GM19467 (cell line): ENCODE measurements at regions not wholly inside any gene's neighbourhood (a gene's known extent, or its start where the extent isn't known, plus 50 kb on each side); places are given as distances from the start of the nearest gene placed in this dataset.

Experiments used
- ATAC-seq: cut with Tn5 transposase; IDR thresholded peaks from one replicate; pipeline ENCODE4 v1.9.1; 2021; ENCODE audit warnings: mild to moderate bottlenecking, moderate library complexity; ENCODE audit not compliant: unreplicated experiment

DNA sequence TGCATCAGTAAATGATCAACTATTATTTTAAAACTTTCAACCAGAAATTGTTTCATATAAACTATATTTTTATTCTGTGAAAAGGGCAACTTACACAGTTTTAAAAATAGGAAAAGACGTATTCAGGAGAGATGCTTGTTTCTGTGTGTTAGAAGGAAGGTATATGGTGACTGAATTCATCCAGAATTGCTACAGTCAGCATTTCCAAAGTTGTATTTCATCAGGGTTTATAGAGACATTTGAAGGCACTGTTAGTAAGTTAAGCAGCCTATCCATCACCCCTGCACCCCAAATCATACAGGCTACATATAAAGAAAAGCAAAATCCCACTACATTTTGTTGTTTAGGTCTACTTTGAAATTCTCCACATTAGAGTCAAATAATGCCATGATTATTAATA, 716.0 kb downstream of the KCTD16 start:
- ATAC-seq = no peak

DNA sequence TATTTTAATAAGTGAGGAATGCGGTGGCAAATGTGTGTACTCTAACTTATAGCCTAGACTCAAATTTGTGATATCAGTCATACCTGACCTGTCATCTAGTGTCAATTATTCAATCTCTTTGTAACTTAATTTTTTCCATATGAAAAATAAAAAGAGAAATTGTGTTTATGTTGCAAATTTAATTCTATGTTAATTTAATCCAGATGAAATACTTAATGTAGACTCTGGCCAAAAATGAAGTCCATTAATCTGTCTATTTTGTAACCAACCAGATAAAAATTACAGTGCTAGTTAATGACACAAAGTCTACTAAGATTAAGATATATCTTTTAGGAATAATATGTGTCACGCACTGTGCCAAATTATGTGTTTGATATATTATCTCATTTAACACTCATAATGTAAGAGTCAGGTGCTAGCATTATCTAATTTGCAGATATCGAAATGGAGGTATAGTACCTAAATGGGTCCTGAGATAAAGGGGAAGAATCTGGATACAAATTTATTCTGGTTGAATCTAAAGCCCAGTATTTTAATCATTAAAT, 712.1 kb downstream of the KCTD16 start:
- no peak for ATAC-seq

DNA sequence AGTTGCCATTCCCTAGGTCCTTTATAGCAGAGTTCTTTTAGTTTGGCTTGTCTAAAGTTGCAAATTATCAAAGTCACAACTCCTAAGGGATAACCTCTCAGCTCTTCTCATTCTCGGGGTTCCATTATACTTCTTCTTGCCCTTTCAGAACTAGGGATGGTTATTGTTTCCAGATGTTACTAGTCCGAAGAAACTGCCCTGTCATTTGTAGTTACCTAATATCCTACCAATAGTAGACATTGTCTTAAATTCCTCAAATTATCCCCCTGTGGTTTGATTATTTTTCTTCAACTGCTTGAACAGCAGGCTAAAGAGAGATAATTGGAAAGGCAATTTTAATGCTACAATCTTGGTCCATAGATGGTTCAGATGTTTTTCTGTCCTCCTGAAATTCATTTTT, 709.8 kb downstream of the KCTD16 start:
- no peak for ATAC-seq

DNA sequence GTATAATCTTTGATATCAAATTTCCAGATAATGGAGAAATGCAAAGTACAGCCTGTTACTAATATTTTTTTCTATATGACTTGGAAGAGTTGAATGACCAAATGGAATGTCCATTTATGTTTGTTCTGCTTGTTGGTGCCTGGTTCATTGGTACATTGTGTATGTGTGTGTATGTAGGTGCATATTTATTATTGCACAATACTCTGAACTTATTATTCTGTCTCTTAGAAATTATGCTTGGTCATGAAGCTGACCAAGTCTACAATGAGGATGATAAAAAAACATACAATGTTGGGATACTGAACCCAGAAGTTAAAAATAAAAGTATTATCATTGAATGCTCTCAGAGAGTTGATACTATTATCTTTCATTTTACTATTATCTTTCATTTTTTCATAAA, 706.3 kb downstream of the KCTD16 start:
- ATAC-seq = no peak

DNA sequence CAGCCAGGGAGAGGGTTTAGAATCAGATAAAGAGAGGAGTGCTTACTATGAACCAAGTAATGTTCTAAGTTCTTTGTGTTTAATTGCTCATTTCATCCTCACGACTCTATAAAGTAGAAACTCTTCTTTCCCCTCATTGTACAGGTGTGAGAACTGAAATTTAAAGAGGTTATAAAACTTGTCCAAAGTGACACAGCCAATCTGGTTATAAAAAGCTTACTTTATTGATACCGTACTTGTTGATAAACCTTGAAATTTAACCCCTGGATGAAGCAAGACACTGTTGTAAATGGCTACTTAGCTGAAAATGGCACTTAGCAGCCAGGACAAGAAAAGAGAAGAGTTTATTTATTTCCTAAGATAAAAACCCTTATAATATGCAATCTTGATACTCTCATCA, 702.4 kb downstream of the KCTD16 start:
- no peak for ATAC-seq

DNA sequence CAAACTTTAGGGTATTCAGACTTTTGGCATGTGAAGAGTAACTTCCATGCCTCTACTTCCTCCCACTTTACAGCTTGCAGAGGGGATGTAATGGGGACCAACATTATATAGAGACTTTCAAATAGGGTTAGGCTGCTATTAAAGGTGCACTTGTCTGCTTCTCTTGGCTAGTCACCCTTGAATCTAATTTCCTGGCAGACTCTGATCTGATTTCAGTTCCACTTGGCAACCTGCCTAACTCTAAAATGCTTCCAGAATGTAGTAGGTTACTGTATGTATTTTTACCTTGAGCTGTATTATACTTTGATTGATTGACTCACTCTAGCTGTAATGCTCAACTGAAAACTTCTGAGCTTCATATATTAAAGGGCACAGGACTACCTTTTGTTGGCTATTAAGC, 693.4 kb downstream of the KCTD16 start:
- no peak for ATAC-seq

DNA sequence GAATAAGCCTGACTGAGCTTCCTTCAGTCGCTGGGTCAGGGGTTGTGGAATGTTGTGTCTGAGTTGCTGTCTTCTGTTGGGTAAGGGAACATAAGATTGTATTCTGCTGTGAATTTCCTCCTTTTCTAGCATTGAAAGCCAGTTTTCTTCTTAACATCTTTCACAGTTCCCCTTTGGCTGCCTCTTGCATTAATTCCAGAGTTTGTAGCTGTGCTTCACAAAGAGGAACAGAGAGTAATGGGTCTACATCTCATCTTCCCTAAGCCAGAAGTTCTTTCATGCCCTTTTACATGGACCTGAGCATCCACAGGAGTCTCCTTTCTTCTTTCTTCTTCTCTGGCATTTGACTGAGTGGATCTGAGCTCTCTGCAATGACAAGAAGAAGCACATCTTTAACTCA, 686.8 kb downstream of the KCTD16 start:
- no peak for ATAC-seq

DNA sequence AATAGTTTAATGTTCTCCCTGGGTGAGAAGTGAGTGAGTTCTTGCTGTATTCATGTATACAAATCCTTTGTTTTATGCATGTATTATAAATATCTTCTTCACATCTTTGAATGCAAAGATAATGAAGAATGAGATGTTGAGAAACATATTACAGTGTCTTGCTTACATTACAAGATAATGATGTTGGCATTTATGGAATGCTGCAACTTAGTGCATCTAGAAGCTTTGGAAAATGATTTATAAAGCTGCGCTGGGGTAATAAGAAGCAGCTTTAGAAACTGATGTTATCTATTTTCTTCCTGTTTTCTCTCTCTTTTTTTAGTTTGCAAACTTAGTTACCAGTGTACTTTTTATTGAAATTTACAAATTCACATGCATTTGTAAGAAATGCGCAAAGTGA, 673.4 kb downstream of the KCTD16 start:
- ATAC-seq = no peak

DNA sequence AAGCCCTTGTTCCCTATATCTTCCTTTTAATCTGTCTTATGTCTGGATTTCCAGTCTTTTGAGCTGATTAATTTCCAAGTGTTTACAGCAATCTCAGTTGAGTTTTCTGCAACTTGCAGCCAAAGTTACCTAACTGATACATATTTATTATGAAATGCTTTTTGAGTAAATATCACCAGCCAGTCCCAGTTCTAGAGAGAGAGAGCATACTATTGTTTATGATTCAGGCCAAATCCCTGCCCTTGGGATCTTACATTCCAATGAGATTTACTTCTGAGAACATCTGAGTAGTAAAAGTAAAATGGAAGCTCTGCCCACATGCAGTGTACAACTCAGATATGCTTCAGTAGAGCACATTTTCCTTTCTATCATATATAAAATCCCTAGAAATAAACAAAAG, 661.7 kb downstream of the KCTD16 start:
- no peak for ATAC-seq

DNA sequence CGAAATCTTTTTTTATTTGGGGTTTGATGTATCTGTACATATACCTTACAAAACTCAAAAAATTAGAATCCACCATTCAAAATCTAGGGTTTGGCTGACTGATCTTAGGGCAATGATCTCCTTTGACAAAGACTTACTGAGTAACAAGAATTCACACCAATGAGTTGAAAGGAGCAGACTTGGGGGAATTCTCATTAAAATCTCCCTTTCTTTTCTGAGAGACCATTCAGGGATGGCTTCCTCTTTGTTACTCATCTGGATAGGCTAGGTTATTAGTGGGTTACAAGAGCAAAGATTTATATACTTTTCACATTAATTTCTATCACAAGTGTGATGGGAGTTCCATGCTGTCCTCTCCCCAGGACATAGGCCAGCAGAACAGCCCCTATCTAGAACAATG, 661.0 kb downstream of the KCTD16 start:
- ATAC-seq = no peak

DNA sequence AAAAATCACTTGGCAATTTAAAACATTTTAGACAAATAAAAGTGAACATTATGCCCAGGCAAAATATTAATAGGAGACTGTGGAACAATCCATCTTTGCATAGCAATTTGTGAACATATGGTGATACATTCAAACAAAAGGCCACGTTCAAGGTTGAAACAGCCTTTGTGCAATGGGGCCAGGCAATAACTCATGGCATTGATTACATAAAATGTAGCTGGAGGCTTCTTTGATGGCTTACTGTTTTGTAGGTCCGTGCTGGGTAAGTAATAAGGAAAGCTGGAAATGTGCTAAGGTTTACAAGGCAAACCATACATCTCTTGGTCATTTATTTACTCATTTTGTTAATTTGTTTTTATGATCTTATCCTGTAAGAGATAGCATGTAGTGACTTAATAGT, 651.8 kb downstream of the KCTD16 start:
- ATAC-seq = no peak

DNA sequence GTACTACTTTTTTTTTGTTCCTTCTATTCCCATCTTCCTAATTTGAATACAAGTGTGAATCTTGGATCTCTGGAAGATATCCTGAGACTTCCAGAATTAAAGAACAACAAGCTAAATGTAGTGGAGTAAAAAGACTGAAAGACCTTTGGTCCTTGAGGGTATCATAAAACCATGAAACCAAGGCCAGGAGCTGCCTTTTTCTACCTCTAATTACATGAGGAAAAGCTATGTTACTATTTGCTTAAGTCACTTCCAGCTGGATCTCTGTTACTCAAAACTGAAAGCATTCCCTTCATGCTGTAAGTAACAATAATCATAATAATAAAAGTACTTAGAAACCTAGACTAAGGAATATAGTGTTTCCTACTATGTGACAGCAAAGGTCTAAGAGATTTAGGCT, 649.6 kb downstream of the KCTD16 start:
- ATAC-seq = no peak

DNA sequence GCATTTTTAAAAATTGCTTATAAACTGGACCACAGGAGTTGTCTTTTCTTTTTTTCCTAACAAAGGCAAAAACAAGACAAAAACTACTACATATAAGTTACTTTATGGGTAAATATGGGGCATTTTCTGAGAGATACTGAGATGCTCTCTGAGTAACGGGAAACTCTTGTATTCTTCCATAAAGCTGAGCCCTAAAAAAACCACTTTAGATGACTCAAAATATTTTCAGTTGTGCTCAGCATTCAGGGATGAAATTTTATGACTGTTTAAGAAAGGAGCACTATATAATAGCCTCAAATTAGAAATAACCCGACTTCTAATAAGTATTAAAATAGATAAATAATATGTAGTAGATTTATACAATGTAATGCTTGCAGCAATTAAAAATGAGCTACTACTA, 644.5 kb downstream of the KCTD16 start:
- ATAC-seq = no peak

DNA sequence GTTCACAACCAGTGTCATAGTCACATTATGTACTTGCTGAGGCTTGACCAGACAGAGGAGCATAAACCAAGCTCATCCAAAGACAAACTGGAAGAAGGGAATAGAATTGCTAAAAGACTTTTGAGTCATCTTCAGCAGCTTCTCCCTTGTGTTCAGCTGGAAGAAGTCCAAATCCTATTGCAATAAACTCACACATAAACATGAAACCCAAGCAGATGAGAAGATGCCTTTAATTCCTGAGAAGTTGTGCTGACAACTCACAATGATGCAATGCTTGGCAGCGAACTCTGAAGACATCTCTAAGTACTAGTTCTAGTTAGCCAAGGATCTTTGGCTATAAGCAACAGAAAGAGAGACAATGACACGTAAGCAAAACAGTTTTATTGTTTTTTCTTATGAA, 642.1 kb downstream of the KCTD16 start:
- ATAC-seq = no peak

DNA sequence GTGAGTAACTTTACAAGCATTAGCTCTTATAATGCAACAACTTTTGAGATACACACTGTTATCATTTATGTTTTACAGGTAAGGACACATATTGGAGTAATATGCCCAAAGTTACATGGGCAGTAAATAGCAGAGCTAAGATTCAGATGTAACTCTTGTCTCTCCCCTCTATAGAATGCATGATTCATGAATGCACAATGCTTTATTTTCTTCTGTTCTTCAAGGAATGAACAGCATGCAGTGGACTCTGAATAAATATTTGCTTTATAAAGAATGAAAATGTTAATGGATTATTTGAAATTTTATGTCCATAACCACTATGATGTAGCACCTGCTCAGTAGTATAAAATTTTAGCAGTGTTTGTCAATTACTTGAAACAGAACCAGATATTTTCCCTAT, 629.5 kb downstream of the KCTD16 start:
- no peak for ATAC-seq

DNA sequence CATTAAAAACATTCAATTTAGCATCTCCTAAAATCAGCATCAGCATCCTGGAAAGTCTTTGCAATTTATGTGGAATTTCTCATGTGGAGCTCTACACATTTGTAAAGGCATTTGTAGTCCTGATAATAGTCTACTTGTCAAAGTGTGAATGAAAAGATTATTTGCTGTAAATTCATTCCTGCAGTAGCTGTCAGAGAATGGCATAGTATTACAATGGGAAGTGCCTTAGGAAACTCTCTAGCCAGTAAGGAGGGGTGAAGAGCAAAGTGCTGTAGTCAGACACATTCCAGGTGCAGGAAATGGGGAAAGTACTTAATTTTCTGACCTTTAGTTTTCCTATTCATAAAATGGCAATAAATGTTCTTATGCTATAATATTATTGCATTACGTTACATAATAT, 627.9 kb downstream of the KCTD16 start:
- ATAC-seq = no peak

DNA sequence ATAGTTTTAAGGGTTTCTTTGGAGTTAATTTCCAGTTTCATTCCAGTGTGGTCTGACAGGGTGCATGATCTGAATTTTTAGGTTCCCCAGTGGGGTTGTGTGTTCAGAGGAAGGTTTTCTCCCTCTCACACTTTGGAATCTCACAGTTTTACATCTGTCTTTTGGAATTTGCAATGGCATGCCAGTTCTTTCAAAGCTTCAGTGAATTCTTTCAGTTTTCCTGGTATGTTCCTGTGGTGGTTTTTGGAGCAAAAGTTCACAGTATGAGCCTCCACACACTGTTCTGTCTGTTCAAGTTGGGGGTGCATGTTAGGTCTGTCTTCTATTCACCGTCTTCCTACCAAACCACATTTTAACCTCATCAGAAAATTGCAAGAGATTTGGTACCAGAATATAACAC, 624.2 kb downstream of the KCTD16 start:
- ATAC-seq = no peak

DNA sequence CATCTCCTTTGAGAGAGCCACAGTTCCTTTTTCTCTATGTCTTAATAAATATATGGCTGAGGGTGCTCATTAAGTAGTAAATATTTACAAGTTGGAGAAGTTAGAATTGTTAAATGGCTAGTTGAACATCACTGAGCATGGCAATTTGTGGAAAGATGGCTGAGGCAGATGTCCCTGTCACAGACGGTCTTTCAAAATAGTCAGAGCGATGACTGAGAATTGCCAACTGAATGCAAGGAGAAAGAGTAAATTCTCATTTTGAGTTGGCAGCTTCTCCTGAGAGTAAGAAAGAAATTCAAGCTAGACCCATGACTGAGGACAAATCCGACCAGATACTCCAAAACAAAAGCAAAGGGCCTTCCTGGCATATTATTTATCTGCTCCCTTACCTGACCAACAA, 617.9 kb downstream of the KCTD16 start:
- no peak for ATAC-seq

DNA sequence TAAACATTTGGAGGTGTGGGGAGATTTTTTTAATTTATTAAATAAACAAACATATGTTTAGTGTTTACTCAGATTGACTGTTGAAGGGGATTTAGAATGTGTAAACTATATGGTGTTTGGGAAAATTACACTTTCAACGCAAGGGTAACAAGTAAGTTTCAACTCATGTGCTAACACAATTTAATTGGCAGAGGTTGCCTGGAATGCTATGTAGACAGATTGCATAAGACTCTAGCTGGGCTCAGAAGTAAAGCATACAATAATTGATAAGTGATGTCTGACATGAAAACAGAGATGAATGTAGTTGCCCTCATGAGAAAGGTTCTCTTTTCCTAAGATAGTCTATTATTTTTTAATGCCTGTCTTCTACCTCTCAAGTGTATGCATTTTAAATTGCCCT, 617.4 kb downstream of the KCTD16 start:
- ATAC-seq = no peak

DNA sequence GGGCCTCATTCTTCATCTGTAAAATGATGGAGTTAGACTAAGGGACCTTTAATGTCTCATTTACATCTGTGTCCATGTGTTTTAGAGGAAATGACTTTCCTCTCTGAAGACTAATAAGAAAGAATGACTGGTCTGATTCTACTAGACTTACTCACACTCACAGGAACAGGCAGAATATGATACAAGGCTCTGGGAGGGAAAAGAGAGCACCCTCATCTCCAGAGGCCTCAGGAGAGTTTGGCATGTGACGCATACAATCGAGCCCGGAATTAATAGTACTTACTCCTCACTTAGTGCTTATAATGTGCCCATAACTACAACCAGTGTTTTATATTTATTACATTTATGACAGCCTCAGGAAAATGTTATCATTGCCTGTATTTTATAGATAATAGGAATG, 608.7 kb downstream of the KCTD16 start:
- ATAC-seq = no peak

DNA sequence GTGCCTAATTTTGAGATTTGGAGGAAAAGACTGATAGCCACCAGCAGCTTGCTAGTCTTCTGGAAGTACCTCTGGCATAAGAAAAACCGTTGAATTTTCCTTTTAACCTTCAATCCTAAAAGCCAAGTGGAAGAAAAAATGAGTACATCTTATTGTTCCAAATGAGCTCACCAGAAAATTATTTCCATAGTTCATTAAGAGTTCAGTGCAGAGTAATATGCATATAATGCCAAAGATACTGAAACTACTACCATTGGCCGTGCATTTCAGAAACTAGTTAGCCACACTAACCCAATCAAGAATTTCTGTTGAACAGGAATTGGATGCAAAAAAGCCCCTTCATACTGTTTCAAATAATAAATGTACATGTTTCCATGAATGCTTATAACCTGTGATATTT, 607.9 kb downstream of the KCTD16 start:
- ATAC-seq = no peak

DNA sequence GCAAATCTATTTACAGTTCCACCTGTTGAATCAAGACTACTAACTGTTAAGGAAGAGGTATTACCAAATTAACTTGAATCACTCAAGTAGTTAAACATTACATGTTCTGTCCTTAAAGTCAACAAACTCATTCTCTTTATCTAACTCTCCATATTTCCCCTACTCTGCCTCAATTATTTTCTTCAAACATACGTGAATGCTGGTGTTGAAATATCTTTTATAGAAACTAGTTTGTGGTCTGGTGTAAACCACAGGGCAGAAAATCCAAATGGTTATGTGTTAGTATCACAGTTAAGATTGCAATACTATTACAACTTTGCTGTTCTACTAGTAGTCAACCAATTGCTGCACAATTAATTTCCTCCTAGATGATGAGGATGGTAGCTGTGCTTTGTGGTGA, 603.5 kb downstream of the KCTD16 start:
- ATAC-seq = no peak

DNA sequence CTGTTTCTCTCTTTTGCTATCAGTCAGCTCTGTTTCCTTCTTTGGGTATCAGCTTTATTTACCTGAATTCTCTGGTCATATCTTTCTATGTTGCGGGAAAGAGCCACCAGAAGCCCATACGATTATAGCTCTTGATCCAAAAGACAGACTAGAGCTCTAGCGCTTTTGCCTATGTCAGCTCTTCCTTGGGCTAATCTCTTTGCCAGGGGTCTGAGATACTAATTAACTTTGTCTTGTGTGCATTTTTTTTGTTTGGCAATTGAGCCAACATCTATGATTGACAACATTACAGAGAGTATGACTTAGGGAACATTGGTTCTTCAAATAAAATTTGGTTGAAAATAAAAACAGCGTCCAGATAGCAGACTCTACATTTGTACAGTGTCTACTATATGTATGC, 603.0 kb downstream of the KCTD16 start:
- no peak for ATAC-seq

DNA sequence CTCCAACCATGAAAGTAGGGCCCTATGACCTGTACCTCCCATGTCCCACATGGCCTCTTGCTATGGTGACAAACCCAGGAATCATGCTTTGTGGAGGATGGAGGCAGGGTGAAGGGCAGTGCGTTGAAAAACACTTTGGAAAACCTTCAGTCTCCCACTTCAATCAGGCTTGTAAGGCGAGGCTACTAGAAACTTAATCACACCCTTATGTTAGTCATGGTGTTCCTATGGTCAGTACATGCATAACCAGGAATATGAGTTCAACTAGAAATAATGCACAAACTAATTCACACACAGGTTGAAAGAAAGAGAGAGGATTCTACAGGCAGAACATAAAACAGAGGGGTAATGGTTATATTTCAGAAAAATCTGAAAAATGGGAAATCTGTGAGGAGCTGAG, 601.1 kb downstream of the KCTD16 start:
- no peak for ATAC-seq
